ENCODE measurements at regions not wholly inside any gene's neighbourhood (a gene's known extent, or its start where the extent isn't known, plus 50 kb on each side); places are given as distances from the start of the nearest gene placed in this dataset.

DNA sequence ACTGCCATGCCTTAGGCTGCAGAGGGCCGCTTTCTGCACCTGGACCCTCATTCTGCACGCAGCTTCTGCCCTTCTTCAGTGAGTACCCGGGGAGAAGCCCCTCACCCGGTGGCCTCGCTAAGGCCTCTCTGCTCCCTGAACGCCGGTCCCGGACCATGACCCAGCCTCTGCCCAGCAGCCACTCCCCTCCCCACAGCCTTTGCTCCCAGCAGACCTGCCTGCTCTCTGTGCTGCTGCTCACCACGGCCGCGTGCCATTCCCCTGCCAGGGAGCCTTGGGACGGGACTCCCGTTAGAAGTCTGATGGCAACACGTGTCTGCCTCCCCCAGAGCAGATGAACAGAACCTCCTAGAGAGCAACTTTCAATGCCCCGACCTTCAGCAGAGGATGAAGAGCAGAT is 282.8 kb downstream of the NDUFA10 start:
- Mint-ChIP-seq H3K36me3 (no peaks in the 10 kb centered on the region), H3K27me3 (no peaks in the 10 kb centered on the region), H3K4me3 (no peak overlapping the region), H3K9me3 (no peaks in the 10 kb centered on the region), H3K27ac (peak overlapping the region in 1 of 9 donors; percentile 77), H3K4me1 (no peaks in the 10 kb centered on the region)
- ChIA-PET CTCF (no interaction called here), POLR2A (no interaction called here)
- no peak overlapping the region for H3K27ac ChIP-seq (ENCODE audit: low read depth, low read length)
- intact Hi-C loops (cut with micrococcal nuclease), result no loop called here
- DNase-seq, result no peak
- no peak overlapping the region for H3K4me3 ChIP-seq (ENCODE audit: low read length)
- no peaks in the 10 kb centered on the region for H3K9me3 ChIP-seq (ENCODE audit: control insufficient read depth in 2 of 3, low read length in 3 of 3)
- no peaks in the 10 kb centered on the region for H3K4me1 ChIP-seq (ENCODE audit: control insufficient read depth in 2 of 2, insufficient read depth in 2 of 2, low read length in 2 of 2)
- ATAC-seq, result no peak
- H3K27me3 ChIP-seq (ENCODE audit: control insufficient read depth in 2 of 2, insufficient read depth in 2 of 2, low read length in 2 of 2), result no peaks in the 10 kb centered on the region
- H3K36me3 ChIP-seq (ENCODE audit: control insufficient read depth in 2 of 3, insufficient read depth in 3 of 3, low read length in 3 of 3), result no peaks in the 10 kb centered on the region

DNA sequence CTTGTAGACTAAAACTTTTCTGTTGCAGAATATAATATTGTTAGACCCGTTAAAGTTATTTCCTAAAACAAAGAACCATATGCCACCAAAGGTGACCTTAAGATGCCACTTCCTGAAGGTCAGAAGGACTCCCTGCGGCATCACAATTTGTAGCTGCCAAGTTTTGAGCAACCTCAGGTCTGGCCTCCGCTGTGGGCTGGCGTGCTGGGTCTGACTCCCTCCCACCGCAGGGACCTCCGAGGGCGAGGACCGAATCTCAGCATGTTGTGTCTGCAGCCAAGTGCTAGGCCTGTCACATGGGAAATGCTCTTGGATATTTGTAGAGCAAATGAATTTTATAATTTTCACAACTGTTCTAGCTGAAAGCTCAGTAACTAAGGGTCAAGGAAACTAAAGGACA is 285.9 kb downstream of the NDUFA10 start:
- Mint-ChIP-seq H3K27me3 (no peaks in the 10 kb centered on the region), H3K9me3 (peaks cover 0 to 3% (median 0%) of the 10 kb centered on the region in 11 donors), H3K4me1 (no peaks in the 10 kb centered on the region), H3K36me3 (no peaks in the 10 kb centered on the region), H3K4me3 (no peak overlapping the region), H3K27ac (no peak overlapping the region)
- H3K27me3 ChIP-seq (ENCODE audit: control insufficient read depth in 2 of 2, insufficient read depth in 2 of 2, low read length in 2 of 2), result no peaks in the 10 kb centered on the region
- ChIA-PET CTCF (no interaction called here), POLR2A (no interaction called here)
- H3K36me3 ChIP-seq (ENCODE audit: control insufficient read depth in 2 of 3, insufficient read depth in 3 of 3, low read length in 3 of 3), result no peaks in the 10 kb centered on the region
- ATAC-seq, result no peak
- no peaks in the 10 kb centered on the region for H3K9me3 ChIP-seq (ENCODE audit: control insufficient read depth in 2 of 3, low read length in 3 of 3)
- no peak overlapping the region for H3K4me3 ChIP-seq (ENCODE audit: low read length)
- DNase-seq, result no peak
- no peaks in the 10 kb centered on the region for H3K4me1 ChIP-seq (ENCODE audit: control insufficient read depth in 2 of 2, insufficient read depth in 2 of 2, low read length in 2 of 2)
- intact Hi-C loops (cut with micrococcal nuclease), result no loop called here
- no peak overlapping the region for H3K27ac ChIP-seq (ENCODE audit: low read depth, low read length)

DNA sequence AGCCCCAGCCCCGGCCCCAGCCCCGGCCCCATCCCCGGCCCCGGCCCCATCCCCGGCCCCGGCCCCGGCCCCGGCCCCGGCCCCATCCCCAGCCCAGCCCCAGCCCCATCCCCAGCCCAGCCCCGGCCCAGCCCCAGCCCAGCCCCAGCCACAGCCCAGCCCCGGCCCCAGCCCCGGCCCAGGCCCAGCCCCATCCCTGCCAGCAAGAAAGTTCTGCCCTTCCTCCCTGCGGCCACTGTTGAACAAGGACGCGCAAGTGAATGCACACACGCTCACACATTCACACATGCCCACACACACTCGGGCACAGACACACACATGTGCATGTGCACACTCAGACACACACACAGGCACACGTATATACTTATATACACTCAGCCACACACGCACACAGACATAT is 287.0 kb downstream of the NDUFA10 start:
- intact Hi-C loops (cut with micrococcal nuclease), result no loop called here
- no peak overlapping the region for H3K4me3 Mint-ChIP-seq
- no peaks in the 10 kb centered on the region for H3K36me3 Mint-ChIP-seq
- DNase-seq, result no peak
- H3K4me1 ChIP-seq (ENCODE audit: control insufficient read depth in 2 of 2, insufficient read depth in 2 of 2, low read length in 2 of 2), result no peaks in the 10 kb centered on the region
- no peak overlapping the region for H3K27ac ChIP-seq (ENCODE audit: low read depth, low read length)
- H3K9me3 ChIP-seq (ENCODE audit: control insufficient read depth in 2 of 3, low read length in 3 of 3), result no peaks in the 10 kb centered on the region
- no peak overlapping the region for H3K27ac Mint-ChIP-seq
- no peaks in the 10 kb centered on the region for H3K36me3 ChIP-seq (ENCODE audit: control insufficient read depth in 2 of 3, insufficient read depth in 3 of 3, low read length in 3 of 3)
- no peak for ATAC-seq
- no peaks in the 10 kb centered on the region for H3K27me3 ChIP-seq (ENCODE audit: control insufficient read depth in 2 of 2, insufficient read depth in 2 of 2, low read length in 2 of 2)
- no peaks in the 10 kb centered on the region for H3K4me1 Mint-ChIP-seq
- H3K4me3 ChIP-seq (ENCODE audit: low read length), result no peak overlapping the region
- no peaks in the 10 kb centered on the region for H3K27me3 Mint-ChIP-seq
- H3K9me3 Mint-ChIP-seq, result peaks cover 0 to 8% (median 3%) of the 10 kb centered on the region in 11 donors
- POLR2A ChIA-PET, result no interaction called here
- CTCF ChIA-PET, result no interaction called here

DNA sequence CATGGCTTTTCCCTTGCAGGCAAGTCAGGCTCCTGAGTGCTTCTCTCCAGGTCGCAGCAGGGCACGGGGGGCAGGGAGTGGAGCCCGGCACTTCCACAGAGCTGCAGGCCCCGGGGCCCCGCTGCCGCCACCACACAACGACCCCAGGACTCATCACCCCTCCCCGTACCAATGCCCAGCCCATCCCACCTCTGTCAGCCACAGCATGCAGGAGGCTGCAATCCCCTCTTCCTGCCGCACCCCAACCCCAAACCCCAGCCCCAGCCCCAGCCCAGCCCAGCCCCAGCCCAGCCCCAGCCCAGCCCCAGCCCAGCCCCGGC is 288.0 kb downstream of the NDUFA10 start:
- Histone ChIP-seq H3K27me3 (ENCODE audit: control insufficient read depth in 2 of 2, insufficient read depth in 2 of 2, low read length in 2 of 2) (no peaks in the 10 kb centered on the region), H3K4me1 (ENCODE audit: control insufficient read depth in 2 of 2, insufficient read depth in 2 of 2, low read length in 2 of 2) (no peaks in the 10 kb centered on the region), H3K36me3 (ENCODE audit: control insufficient read depth in 2 of 3, insufficient read depth in 3 of 3, low read length in 3 of 3) (no peaks in the 10 kb centered on the region), H3K9me3 (ENCODE audit: control insufficient read depth in 2 of 3, low read length in 3 of 3) (no peaks in the 10 kb centered on the region), H3K4me3 (ENCODE audit: low read length) (no peak overlapping the region), H3K27ac (ENCODE audit: low read depth, low read length) (no peak overlapping the region)
- Mint-ChIP-seq H3K36me3 (no peaks in the 10 kb centered on the region), H3K9me3 (peaks cover 0 to 8% (median 3%) of the 10 kb centered on the region in 11 donors), H3K27ac (no peak overlapping the region), H3K4me3 (no peak overlapping the region), H3K27me3 (peaks cover 0 to 2% (median 0%) of the 10 kb centered on the region in 5 donors), H3K4me1 (peaks cover 0 to under 1% (median 0%) of the 10 kb centered on the region in 7 donors)
- DNase-seq (no peak), ATAC-seq (no peak)
- POLR2A ChIA-PET, result no interaction called here
- intact Hi-C loops (cut with micrococcal nuclease), result no loop called here
- CTCF ChIA-PET, result no interaction called here

DNA sequence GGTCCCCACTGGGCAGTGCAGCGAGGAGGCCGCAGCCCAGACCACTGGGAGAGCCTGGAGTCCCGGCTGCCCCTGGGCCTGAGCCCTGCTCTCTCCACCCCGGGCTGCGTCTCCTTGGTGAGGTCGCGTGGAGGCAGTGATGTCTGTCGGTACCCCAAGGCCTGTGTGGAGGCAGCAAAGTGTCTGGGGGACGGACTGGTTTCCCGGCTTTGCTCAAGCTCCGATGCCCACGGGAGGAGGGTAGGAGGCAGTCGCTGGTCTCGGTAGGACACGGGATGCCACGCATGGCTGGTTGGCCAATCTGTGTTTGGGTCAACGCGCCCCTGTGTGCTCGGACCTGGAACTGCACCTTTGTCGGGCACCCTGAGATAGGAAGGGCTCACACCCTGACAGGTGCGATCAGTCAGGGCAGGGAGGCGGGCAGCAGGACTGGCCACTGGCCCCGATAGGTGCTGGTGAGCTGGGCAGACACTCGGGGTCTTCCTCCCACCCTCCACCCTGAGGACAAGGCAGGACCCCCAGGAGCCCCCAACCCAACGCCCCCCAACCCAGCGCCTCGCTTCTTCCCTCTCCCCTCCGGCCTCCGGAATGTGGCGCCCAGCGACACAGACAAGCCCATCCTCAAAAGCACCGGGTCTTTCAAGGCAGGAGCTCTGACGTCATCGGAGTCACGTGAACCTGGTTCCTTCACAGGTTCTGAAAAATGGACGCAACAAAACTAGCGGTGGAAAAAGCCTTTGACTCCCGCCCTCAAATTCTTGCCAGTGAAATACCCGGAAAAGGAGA is 288.6 kb downstream of the NDUFA10 start:
- CTCF ChIA-PET, result no interaction called here
- POLR2A ChIA-PET, result no interaction called here
- no peaks in the 10 kb centered on the region for H3K36me3 Mint-ChIP-seq
- H3K4me3 ChIP-seq (ENCODE audit: low read length), result no peak overlapping the region
- no peaks in the 10 kb centered on the region for H3K36me3 ChIP-seq (ENCODE audit: control insufficient read depth in 2 of 3, insufficient read depth in 3 of 3, low read length in 3 of 3)
- no peaks in the 10 kb centered on the region for H3K9me3 ChIP-seq (ENCODE audit: control insufficient read depth in 2 of 3, low read length in 3 of 3)
- no peak overlapping the region for H3K4me3 Mint-ChIP-seq
- H3K9me3 Mint-ChIP-seq, result peaks cover 0 to 8% (median 3%) of the 10 kb centered on the region in 11 donors
- H3K4me1 Mint-ChIP-seq, result peaks cover 0 to 2% (median 0%) of the 10 kb centered on the region in 7 donors
- ATAC-seq (no peak), DNase-seq (no peak)
- no peak overlapping the region for H3K27ac ChIP-seq (ENCODE audit: low read depth, low read length)
- no peaks in the 10 kb centered on the region for H3K27me3 ChIP-seq (ENCODE audit: control insufficient read depth in 2 of 2, insufficient read depth in 2 of 2, low read length in 2 of 2)
- peaks cover 0 to 3% (median 0%) of the 10 kb centered on the region in 5 donors for H3K27me3 Mint-ChIP-seq
- no peaks in the 10 kb centered on the region for H3K4me1 ChIP-seq (ENCODE audit: control insufficient read depth in 2 of 2, insufficient read depth in 2 of 2, low read length in 2 of 2)
- intact Hi-C loops (cut with micrococcal nuclease), result no loop called here
- no peak overlapping the region for H3K27ac Mint-ChIP-seq

DNA sequence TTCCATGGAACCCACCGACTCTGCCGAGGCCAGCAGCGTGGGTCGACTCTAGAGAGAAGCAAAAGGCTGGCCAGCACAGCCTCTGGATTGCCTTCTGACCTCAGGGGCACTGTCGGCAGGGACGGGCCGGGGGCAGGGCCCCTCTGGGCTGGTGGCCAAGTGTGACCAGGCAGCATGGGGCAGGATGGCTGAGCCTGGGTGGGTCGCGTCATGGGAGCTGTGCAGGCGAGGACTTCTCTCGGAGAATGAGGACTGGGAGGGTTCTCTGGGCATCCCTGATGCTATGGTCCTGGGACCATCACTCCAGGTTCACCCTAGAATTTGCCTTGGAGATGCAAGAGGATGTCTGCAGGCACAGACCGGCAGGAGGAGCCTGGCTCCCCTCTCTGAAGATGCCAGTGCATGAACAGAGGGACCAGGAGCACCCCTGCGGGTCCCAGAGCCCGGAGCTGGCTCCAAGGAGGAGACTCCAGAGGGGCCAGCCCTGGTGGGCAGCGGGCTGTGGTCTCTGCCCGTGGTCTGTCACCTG is 289.2 kb downstream of the NDUFA10 start:
- intact Hi-C loops (cut with micrococcal nuclease), result no loop called here

More for the DNA sequence above, 289.2 kb downstream of the NDUFA10 start:
- H3K27me3 Mint-ChIP-seq, result peaks cover 0 to 3% (median 0%) of the 10 kb centered on the region in 5 donors
- Histone ChIP-seq H3K36me3 (ENCODE audit: control insufficient read depth in 2 of 3, insufficient read depth in 3 of 3, low read length in 3 of 3) (no peaks in the 10 kb centered on the region), H3K9me3 (ENCODE audit: control insufficient read depth in 2 of 3, low read length in 3 of 3) (no peaks in the 10 kb centered on the region), H3K27me3 (ENCODE audit: control insufficient read depth in 2 of 2, insufficient read depth in 2 of 2, low read length in 2 of 2) (no peaks in the 10 kb centered on the region), H3K4me1 (ENCODE audit: control insufficient read depth in 2 of 2, insufficient read depth in 2 of 2, low read length in 2 of 2) (no peaks in the 10 kb centered on the region), H3K27ac (ENCODE audit: low read depth, low read length) (no peak overlapping the region), H3K4me3 (ENCODE audit: low read length) (no peak overlapping the region)
- H3K36me3 Mint-ChIP-seq, result no peaks in the 10 kb centered on the region
- CTCF ChIA-PET, result interaction anchor here (0.7 kb wide), 1 partner anchor 32 kb away, joined by 4 read pairs; no protein-coding TSS in a partner anchor
- DNase-seq (no peak), ATAC-seq (no peak)
- H3K9me3 Mint-ChIP-seq, result peaks cover 0 to 8% (median 3%) of the 10 kb centered on the region in 11 donors
- H3K4me1 Mint-ChIP-seq, result peaks cover 0 to 3% (median 0%) of the 10 kb centered on the region in 7 donors
- POLR2A ChIA-PET, result no interaction called here
- H3K4me3 Mint-ChIP-seq, result no peak overlapping the region
- H3K27ac Mint-ChIP-seq, result no peak overlapping the region
